Gastrocnemius medialis (tissue), 4 donors: ENCODE measurements at regions not wholly inside any gene's neighbourhood (a gene's known extent, or its start where the extent isn't known, plus 50 kb on each side); places are given as distances from the start of the nearest gene placed in this dataset.

Experiments
- CTCF ChIP-seq, 5 experiments: fragments of 450-650 bp in 3 of 5; fragments of 200-600 bp in 2 of 5; sonication (generic) in 2 of 5; IDR thresholded peaks in 4 of 5; conservative IDR thresholded peaks in 1 of 5; 1 replicate in 4 of 5; 2 replicates in 1 of 5; pipeline ENCODE4 v1.5.1; 2016 to 2019; ENCODE audit warnings: antibody characterized with exemption in 5 of 5, mild to moderate bottlenecking in 3 of 5, moderate library complexity in 3 of 5
- POLR2A ChIP-seq, 2 donors: fragments of 450-650 bp; IDR thresholded peaks; one replicate each; pipeline ENCODE4 v1.6.1; 2017; ENCODE audit warnings: antibody characterized with exemption in 2 of 2, mild to moderate bottlenecking in 2 of 2, moderate library complexity in 2 of 2

- TF ChIP-seq CTCF (IDR thresholded peaks at IDR 0.05 in 4 of 5, conservative IDR thresholded peaks at IDR 0.05 in 1 of 5) (no peak), POLR2A (IDR thresholded peaks at IDR 0.05) (no peak)
Measured at GRCh38 chr4:17068891-17069290, 170.4 kb upstream of the LDB2 start.
